Epithelial cell of proximal tubule (primary cell): ENCODE measurements at regions not wholly inside any gene's neighbourhood (a gene's known extent, or its start where the extent isn't known, plus 50 kb on each side); places are given as distances from the start of the nearest gene placed in this dataset.

Source experiments
- DNase-seq: peaks from one replicate; pipeline ENCODE4 v3.0.0-alpha.2; 2011; ENCODE audit warnings: low read depth
- H3K4me3 ChIP-seq: 2 replicates; pipeline ENCODE4 v1.5.1; 2011; ENCODE audit warnings: low read depth, mild to moderate bottlenecking, low read length
- TF ChIP-seq, protein P1 (sequence below): conservative IDR thresholded peaks from 2 replicates; pipeline ENCODE4 v1.5.1; 2012; ENCODE audit warnings: low read depth, mild to moderate bottlenecking, low read length

GRCh38 chr11:43558556-43559127, 121.9 kb upstream of the HSD17B12 start:
- H3K4me3 ChIP-seq = no peak overlapping the region
- no peak for DNase-seq
- TF ChIP-seq, protein P1, sequence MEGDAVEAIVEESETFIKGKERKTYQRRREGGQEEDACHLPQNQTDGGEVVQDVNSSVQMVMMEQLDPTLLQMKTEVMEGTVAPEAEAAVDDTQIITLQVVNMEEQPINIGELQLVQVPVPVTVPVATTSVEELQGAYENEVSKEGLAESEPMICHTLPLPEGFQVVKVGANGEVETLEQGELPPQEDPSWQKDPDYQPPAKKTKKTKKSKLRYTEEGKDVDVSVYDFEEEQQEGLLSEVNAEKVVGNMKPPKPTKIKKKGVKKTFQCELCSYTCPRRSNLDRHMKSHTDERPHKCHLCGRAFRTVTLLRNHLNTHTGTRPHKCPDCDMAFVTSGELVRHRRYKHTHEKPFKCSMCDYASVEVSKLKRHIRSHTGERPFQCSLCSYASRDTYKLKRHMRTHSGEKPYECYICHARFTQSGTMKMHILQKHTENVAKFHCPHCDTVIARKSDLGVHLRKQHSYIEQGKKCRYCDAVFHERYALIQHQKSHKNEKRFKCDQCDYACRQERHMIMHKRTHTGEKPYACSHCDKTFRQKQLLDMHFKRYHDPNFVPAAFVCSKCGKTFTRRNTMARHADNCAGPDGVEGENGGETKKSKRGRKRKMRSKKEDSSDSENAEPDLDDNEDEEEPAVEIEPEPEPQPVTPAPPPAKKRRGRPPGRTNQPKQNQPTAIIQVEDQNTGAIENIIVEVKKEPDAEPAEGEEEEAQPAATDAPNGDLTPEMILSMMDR = no peak

DNA sequence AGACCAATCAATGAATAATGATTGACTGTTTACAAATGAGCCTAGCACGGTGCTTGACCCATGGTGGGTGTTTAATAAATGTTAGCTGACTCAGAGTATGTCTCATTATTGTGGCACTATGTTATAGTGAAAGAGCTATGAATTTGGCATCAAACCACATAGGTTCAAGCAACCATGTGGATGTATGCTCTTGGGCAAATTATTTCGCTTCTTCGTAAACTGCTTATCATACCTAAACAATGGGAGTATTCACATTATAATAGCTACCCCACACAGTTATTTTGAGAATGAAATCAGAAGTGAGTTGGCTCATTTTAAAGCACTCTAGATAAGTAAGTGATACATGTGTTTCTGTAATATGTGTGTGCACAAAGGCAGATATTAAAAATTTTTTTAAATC, 118.7 kb upstream of the HSD17B12 start:
- TF ChIP-seq, protein P1 = no peak

GRCh38 chr11:43567396-43567975, 113.1 kb upstream of the HSD17B12 start:
- no peak for DNase-seq
- H3K4me3 ChIP-seq = no peak overlapping the region
- TF ChIP-seq, protein P1 = peak; percentile 82

More for the DNA sequence above, 118.7 kb upstream of the HSD17B12 start:
- no peak overlapping the region for H3K4me3 ChIP-seq
- no peak for DNase-seq

GRCh38 chr11:43573233-43573632, 107.3 kb upstream of the HSD17B12 start:
- TF ChIP-seq, protein P1 = peak; percentile 66
- no peak overlapping the region for H3K4me3 ChIP-seq
- DNase-seq = no peak

GRCh38 chr11:43573873-43574272, 106.7 kb upstream of the HSD17B12 start:
- no peak for DNase-seq

DNA sequence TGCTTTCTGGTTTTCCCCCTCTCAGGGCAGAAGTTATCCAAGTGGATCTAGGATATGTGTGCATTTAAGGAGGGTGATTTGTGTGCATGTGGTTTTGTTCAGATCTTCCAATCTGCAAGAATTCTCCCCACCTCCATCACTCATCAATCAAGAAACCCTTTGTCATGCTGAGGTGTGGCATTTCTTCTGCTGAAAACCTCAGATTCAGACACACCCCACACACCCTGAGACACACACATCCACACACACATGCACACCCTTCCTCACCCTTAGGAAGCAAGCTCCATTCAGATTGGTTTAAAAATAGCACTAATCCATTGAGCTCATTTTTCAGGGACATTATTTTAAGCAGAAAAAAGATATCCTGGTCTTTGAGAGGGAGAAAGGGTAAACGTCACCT, 106.1 kb upstream of the HSD17B12 start:
- no peak for DNase-seq
- no peak overlapping the region for H3K4me3 ChIP-seq
- TF ChIP-seq, protein P1 = no peak

More at GRCh38 chr11:43573873-43574272, 106.7 kb upstream of the HSD17B12 start:
- TF ChIP-seq, protein P1 = no peak
- H3K4me3 ChIP-seq = no peak overlapping the region
